Smooth muscle cell (in vitro differentiated cells): ENCODE measurements at regions not wholly inside any gene's neighbourhood (a gene's known extent, or its start where the extent isn't known, plus 50 kb on each side); places are given as distances from the start of the nearest gene placed in this dataset.

ENCODE experiments used
- DNase-seq: peaks from one replicate; lab custom pipeline; 2025; ENCODE audit not compliant: unreplicated experiment; lab: John Stamatoyannopoulos, UW
- H2AFZ ChIP-seq: fragments of 200-600 bp; sonication (generic); 2 replicates; pipeline ENCODE4 v1.6.0; 2016; ENCODE audit warnings: antibody characterized with exemption, low read depth, mild to moderate bottlenecking
- H3F3A ChIP-seq: fragments of 200-600 bp; sonication (generic); 2 replicates; pipeline ENCODE4 v1.6.0; 2017; ENCODE audit warnings: antibody characterized with exemption, low read depth
- H3K27ac ChIP-seq: fragments of 200-600 bp; sonication (generic); 2 replicates; pipeline ENCODE4 v1.5.1; 2016; ENCODE audit warnings: low read depth, mild to moderate bottlenecking
- H3K27me3 ChIP-seq: fragments of 200-600 bp; sonication (generic); 2 replicates; pipeline ENCODE4 v1.6.1; 2016; ENCODE audit warnings: low read depth, mild to moderate bottlenecking
- H3K36me3 ChIP-seq: fragments of 200-600 bp; sonication (generic); 2 replicates; pipeline ENCODE4 v1.5.1; 2016; ENCODE audit warnings: low read depth
- H3K4me1 ChIP-seq: fragments of 200-600 bp; sonication (generic); 2 replicates; pipeline ENCODE4 v1.5.1; 2016; ENCODE audit warnings: low read depth
- H3K4me2 ChIP-seq: fragments of 200-600 bp; sonication (generic); 2 replicates; pipeline ENCODE4 v1.6.0; 2016; ENCODE audit warnings: mild to moderate bottlenecking
- H3K4me3 ChIP-seq: fragments of 200-600 bp; sonication (generic); 2 replicates; pipeline ENCODE4 v1.5.1; 2016; ENCODE audit warnings: mild to moderate bottlenecking
- H3K79me2 ChIP-seq: fragments of 200-600 bp; sonication (generic); 2 replicates; pipeline ENCODE4 v1.6.0; 2016; ENCODE audit warnings: low read depth, mild to moderate bottlenecking
- H3K9ac ChIP-seq: fragments of 200-600 bp; sonication (generic); 2 replicates; pipeline ENCODE4 v1.6.0; 2016; ENCODE audit warnings: low read depth
- H3K9me3 ChIP-seq: fragments of 200-600 bp; sonication (generic); replicated peaks from 2 replicates; pipeline ENCODE4 v1.5.1; 2016; ENCODE audit warnings: low read depth
- H4K20me1 ChIP-seq: fragments of 200-600 bp; sonication (generic); 2 replicates; pipeline ENCODE4 v1.6.0; 2016; ENCODE audit warnings: low read depth
- CTCF ChIP-seq: fragments of 200-600 bp; sonication (generic); IDR thresholded peaks from 2 replicates; pipeline ENCODE4 v1.5.1; 2017; ENCODE audit warnings: borderline replicate concordance, mild to moderate bottlenecking, antibody characterized with exemption; ENCODE audit not compliant: insufficient read depth, poor library complexity, severe bottlenecking
- WGBS: methylation state at CpG from one replicate; pipeline ENCODE4 v1.1.7; 2016; ENCODE audit warnings: low lambda C conversion rate; 5-methylcytosine and 5-hydroxymethylcytosine counted together

DNA sequence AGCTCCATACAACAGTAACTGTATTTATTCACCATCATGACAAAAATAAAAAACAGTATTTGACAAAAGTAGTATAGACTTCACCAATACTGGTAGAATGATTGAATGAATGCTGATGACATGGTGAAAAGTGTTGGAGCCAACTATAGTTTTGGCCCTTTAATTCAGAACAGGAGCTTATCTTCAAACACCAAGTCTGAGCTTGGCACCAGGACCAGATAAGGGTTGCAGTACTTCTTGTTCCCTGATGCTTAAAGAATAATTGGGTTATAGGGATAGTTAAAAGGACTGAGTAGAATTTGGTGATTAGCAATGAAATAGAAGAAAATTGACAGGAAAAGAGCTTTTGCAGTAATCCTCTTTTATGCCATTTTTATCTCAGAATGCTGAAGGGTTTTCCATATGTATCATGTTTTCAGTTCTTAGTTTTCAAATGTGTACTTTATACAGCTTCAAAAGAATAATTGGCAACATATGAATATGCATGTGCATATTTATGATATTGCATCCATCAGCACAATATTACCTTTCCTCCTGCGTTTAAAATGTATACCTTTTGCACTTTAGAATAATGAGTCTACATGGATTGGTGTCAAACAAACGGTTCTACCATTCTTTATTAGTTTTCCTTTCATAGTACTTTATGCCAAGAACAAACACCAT lies 214.2 kb upstream of the ARHGAP42 start:
- TF ChIP-seq CTCF: no peak
- Histone ChIP-seq H3K4me3 (no peak overlapping the region), H3K27me3 (no peaks in the 10 kb centered on the region), H3K27ac (no peak overlapping the region), H3K36me3 (no peaks in the 10 kb centered on the region), H3K4me2 (no peak overlapping the region), H3K9me3 (no peaks in the 10 kb centered on the region), H2AFZ (no peak overlapping the region), H4K20me1 (no peaks in the 10 kb centered on the region), H3K4me1 (no peaks in the 10 kb centered on the region), H3K79me2 (no peaks in the 10 kb centered on the region), H3F3A (no peaks in the 10 kb centered on the region), H3K9ac (no peak overlapping the region)
- WGBS: 95% methylated on average over 2 of the region's 2 CpGs
- DNase-seq: no peak

DNA sequence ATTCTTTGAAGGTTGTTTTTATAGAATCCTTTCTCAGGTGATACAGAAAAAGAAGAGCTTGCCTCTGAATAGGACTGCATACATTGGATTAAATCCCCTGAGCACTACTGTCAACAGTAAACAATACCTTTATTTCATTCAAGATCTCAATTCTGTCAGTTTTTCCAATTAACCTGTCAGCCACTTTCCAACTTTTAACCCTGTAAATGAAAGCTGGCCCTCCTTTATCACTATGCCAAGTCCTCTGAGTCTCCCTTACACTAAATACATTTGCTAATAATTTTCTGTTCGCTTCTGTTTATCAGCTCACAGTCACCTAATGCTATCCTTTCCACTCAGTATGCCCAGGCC lies 213.7 kb upstream of the ARHGAP42 start:
- Histone ChIP-seq H2AFZ (no peak overlapping the region), H3K36me3 (no peaks in the 10 kb centered on the region), H4K20me1 (no peaks in the 10 kb centered on the region), H3F3A (no peaks in the 10 kb centered on the region), H3K4me1 (no peaks in the 10 kb centered on the region), H3K27ac (no peak overlapping the region), H3K4me3 (no peak overlapping the region), H3K9ac (no peak overlapping the region), H3K9me3 (no peaks in the 10 kb centered on the region), H3K27me3 (no peaks in the 10 kb centered on the region), H3K79me2 (no peaks in the 10 kb centered on the region), H3K4me2 (no peak overlapping the region)
- no peak for TF ChIP-seq CTCF
- DNase-seq: no peak
- WGBS: 58% methylated on average over 1 of the region's 1 CpG

DNA sequence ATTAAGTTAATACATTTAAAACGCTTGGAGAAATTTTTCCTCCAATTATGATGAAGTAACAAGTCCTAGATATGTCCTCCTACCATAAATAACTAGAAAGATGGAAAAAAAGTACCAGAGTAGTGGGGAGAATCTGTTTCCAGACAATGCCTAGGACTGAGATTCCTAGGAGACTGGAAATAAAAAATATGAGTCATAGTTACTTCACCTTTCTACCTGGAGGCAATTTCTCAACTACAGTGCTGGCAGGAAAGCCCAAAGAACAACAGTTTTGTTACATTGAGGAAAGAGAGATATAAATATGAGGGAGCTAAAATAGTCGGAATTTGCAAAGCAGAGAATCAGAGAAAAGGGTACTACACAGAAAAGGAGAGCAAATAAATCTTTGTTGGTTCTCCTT lies 202.1 kb upstream of the ARHGAP42 start:
- Histone ChIP-seq H3K4me2 (no peak overlapping the region), H3K36me3 (no peaks in the 10 kb centered on the region), H3K4me3 (no peak overlapping the region), H3K9me3 (no peaks in the 10 kb centered on the region), H3K27me3 (no peaks in the 10 kb centered on the region), H3K4me1 (no peaks in the 10 kb centered on the region), H3K79me2 (no peaks in the 10 kb centered on the region), H3K9ac (no peak overlapping the region), H2AFZ (no peak overlapping the region), H4K20me1 (no peaks in the 10 kb centered on the region), H3K27ac (no peak overlapping the region), H3F3A (no peaks in the 10 kb centered on the region)
- no peak for TF ChIP-seq CTCF
- 84% methylated on average over 2 of the region's 2 CpGs for WGBS
- DNase-seq: no peak

GRCh38 chr11:100498780-100499179 lies 188.3 kb upstream of the ARHGAP42 start:
- H3K9ac ChIP-seq: no peak overlapping the region
- H3K36me3 ChIP-seq: no peaks in the 10 kb centered on the region
- no peak overlapping the region for H2AFZ ChIP-seq
- H3K27me3 ChIP-seq: no peaks in the 10 kb centered on the region
- WGBS: 75% methylated on average over 3 of the region's 3 CpGs
- H3K27ac ChIP-seq: no peak overlapping the region
- H3K4me1 ChIP-seq: no peaks in the 10 kb centered on the region
- no peaks in the 10 kb centered on the region for H3K79me2 ChIP-seq
- H3F3A ChIP-seq: no peaks in the 10 kb centered on the region
- H3K4me3 ChIP-seq: no peak overlapping the region
- H3K9me3 ChIP-seq: no peaks in the 10 kb centered on the region
- H4K20me1 ChIP-seq: no peaks in the 10 kb centered on the region
- no peak for DNase-seq
- no peak for TF ChIP-seq CTCF
- no peak overlapping the region for H3K4me2 ChIP-seq
